IMR-90 (cell line): ENCODE measurements at regions not wholly inside any gene's neighbourhood (a gene's known extent, or its start where the extent isn't known, plus 50 kb on each side); places are given as distances from the start of the nearest gene placed in this dataset.

Experiments used
- ATAC-seq: fragments of 200-7000 bp; cut with Tn5 transposase; 2 replicates; pipeline ENCODE4 v1.9.1; 2020; ENCODE audit warnings: low read depth, mild to moderate bottlenecking, moderate library complexity
- BruUV-seq: library from RNA; stranded (reverse); fragments of 400-500 nt; replicated peaks from 2 replicates; lab custom pipeline; 2021; lab: Mats Ljungman, UMichigan
- CTCF ChIA-PET: fragments of 300-600 bp; formaldehyde crosslinking; extraction: SDS; loops from one replicate; lab custom pipeline; 2021; ENCODE audit warnings: antibody characterized with exemption; lab: Yijun Ruan, JAX
- POLR2A ChIA-PET: fragments of 300-600 bp; sonication (Branson Sonifier 250); formaldehyde crosslinking; loops from one replicate; lab custom pipeline; 2022; ENCODE audit warnings: antibody characterized with exemption; ENCODE audit not compliant: unreplicated experiment; lab: Charles Lee
- DNase-seq: peaks from one replicate; pipeline ENCODE4 v3.0.0; 2013
- H2AFZ ChIP-seq: replicated peaks from 2 replicates; pipeline ENCODE3; 2013; ENCODE audit warnings: low read length, mild to moderate bottlenecking; ENCODE audit not compliant: poor library complexity
- H2AK5ac ChIP-seq: 2 replicates; pipeline ENCODE4 v1.6.1; 2013; ENCODE audit warnings: low read depth, low read length, inconsistent platforms
- H2AK9ac ChIP-seq: replicated peaks from 2 replicates; pipeline ENCODE3; 2013; ENCODE audit warnings: mild to moderate bottlenecking, low read depth, low read length, moderate library complexity; ENCODE audit not compliant: poor library complexity
- H2BK120ac ChIP-seq: 2 replicates; pipeline ENCODE4 v1.6.1; 2013; ENCODE audit warnings: low read depth, low read length, inconsistent platforms
- H2BK15ac ChIP-seq: 3 replicates; pipeline ENCODE4 v1.6.1; 2013; ENCODE audit warnings: low read depth, low read length, inconsistent platforms
- H2BK20ac ChIP-seq: 2 replicates; pipeline ENCODE4 v1.6.1; 2013; ENCODE audit warnings: low read depth, mild to moderate bottlenecking, inconsistent platforms, low read length, moderate library complexity
- H2BK5ac ChIP-seq: 2 replicates; pipeline ENCODE4 v1.6.1; 2013; ENCODE audit warnings: mild to moderate bottlenecking, low read depth, low read length, inconsistent platforms; ENCODE audit not compliant: poor library complexity, severe bottlenecking
- H3K14ac ChIP-seq: replicated peaks from 2 replicates; pipeline ENCODE4 v1.6.1; 2013; ENCODE audit warnings: low read depth, low read length, inconsistent platforms
- H3K18ac ChIP-seq: 2 replicates; pipeline ENCODE4 v1.6.1; 2013; ENCODE audit warnings: low read depth, low read length, control low read depth
- H3K23ac ChIP-seq: 2 replicates; pipeline ENCODE4 v1.6.1; 2013; ENCODE audit warnings: low read depth, low read length, inconsistent platforms
- H3K27ac ChIP-seq: 2 replicates; pipeline ENCODE4 v1.5.1; 2013; ENCODE audit warnings: mild to moderate bottlenecking, control low read depth, low read length; ENCODE audit not compliant: insufficient read depth
- H3K27me3 ChIP-seq: 2 replicates; pipeline ENCODE4 v1.6.1; 2013; ENCODE audit warnings: low read length; ENCODE audit not compliant: control insufficient read depth, insufficient read depth
- H3K36me3 ChIP-seq: 2 replicates; pipeline ENCODE4 v1.6.1; 2013; ENCODE audit warnings: low read length, mixed read lengths; ENCODE audit not compliant: control insufficient read depth, insufficient read depth
- H3K4ac ChIP-seq: 2 replicates; pipeline ENCODE4 v1.6.1; 2013; ENCODE audit warnings: low read depth, low read length, inconsistent platforms
- H3K4me1 ChIP-seq: 2 replicates; pipeline ENCODE4 v1.6.1; 2013; ENCODE audit warnings: low read length, mixed read lengths; ENCODE audit not compliant: control insufficient read depth, insufficient read depth
- H3K4me2 ChIP-seq: 2 replicates; pipeline ENCODE4 v1.6.1; 2013; ENCODE audit warnings: low read depth, mild to moderate bottlenecking, control low read depth, low read length, moderate library complexity
- H3K4me3 ChIP-seq: 2 replicates; pipeline ENCODE4 v1.5.1; 2013; ENCODE audit warnings: low read depth, mild to moderate bottlenecking, control low read depth, low read length, moderate library complexity; ENCODE audit not compliant: insufficient read depth
- H3K56ac ChIP-seq: 2 replicates; pipeline ENCODE4 v1.6.1; 2013; ENCODE audit warnings: low read length, inconsistent platforms; ENCODE audit not compliant: insufficient read depth; ENCODE audit errors: extremely low read depth
- H3K79me1 ChIP-seq, 2 experiments: 2 replicates each; pipeline ENCODE4 v1.6.1; 2013; ENCODE audit warnings: low read length in 2 of 2, inconsistent platforms in 1 of 2, low read depth in 1 of 2
- H3K9ac ChIP-seq: 2 replicates; pipeline ENCODE4 v1.6.1; 2013; ENCODE audit warnings: low read depth, low read length, control low read depth
- H3K9me1 ChIP-seq: 2 replicates; pipeline ENCODE4 v1.6.1; 2013; ENCODE audit warnings: low read length, inconsistent platforms; ENCODE audit not compliant: insufficient read depth
- H3K9me3 ChIP-seq: 2 replicates; pipeline ENCODE4 v1.6.1; 2013; ENCODE audit warnings: low read length; ENCODE audit not compliant: control insufficient read depth, insufficient read depth
- H4K20me1 ChIP-seq: 2 replicates; pipeline ENCODE4 v1.6.1; 2013; ENCODE audit warnings: low read length, inconsistent platforms; ENCODE audit not compliant: insufficient read depth
- H4K5ac ChIP-seq: 2 replicates; pipeline ENCODE4 v1.6.1; 2013; ENCODE audit warnings: mild to moderate bottlenecking, low read depth, low read length, control low read depth
- H4K8ac ChIP-seq, 2 experiments: 2 replicates each; pipeline ENCODE4 v1.6.1; 2013; ENCODE audit warnings: low read depth in 2 of 2, low read length in 2 of 2, control low read depth in 1 of 2, inconsistent platforms in 1 of 2
- H4K91ac ChIP-seq: 2 replicates; pipeline ENCODE4 v1.6.1; 2013; ENCODE audit warnings: low read depth, low read length, inconsistent platforms; ENCODE audit not compliant: insufficient read depth
- CHD1 ChIP-seq: IDR thresholded peaks from 2 replicates; pipeline ENCODE4 v1.6.1; 2012; ENCODE audit warnings: low read depth, low read length, improper control_type of control experiment
- CTCF ChIP-seq: conservative IDR thresholded peaks from 2 replicates; pipeline ENCODE4 v1.5.1; 2012; ENCODE audit warnings: mild to moderate bottlenecking, low read depth, low read length, improper control_type of control experiment
- RFX5 ChIP-seq: IDR thresholded peaks from 2 replicates; pipeline ENCODE4 v1.8.0; 2012; ENCODE audit warnings: low read depth, mild to moderate bottlenecking, low read length, moderate library complexity
- USF2 ChIP-seq: fragments of 150-350 bp; IDR thresholded peaks from 2 replicates; pipeline ENCODE4 v1.6.1; 2017; ENCODE audit warnings: mild to moderate bottlenecking, antibody characterized with exemption, low read length, low read depth
- WGBS, 2 experiments: methylation state at CpG; one replicate each; pipeline versions ENCODE4 v1.1.5 to v1.1.7; 2013; ENCODE audit warnings: missing lambda C conversion rate in 2 of 2; ENCODE audit not compliant: insufficient read length in 1 of 2; ENCODE audit errors: extremely low coverage in 2 of 2; 5-methylcytosine and 5-hydroxymethylcytosine counted together
- dilution Hi-C: fragments of 300-500 bp; cut with HindIII; formaldehyde crosslinking; loops from one replicate; pipeline ENCODE4 v1.14.3; 2018; ENCODE audit warnings: low sequenced_read_pairs; ENCODE audit not compliant: unreplicated experiment
- in situ Hi-C: fragments of 300-500 bp; cut with MboI; formaldehyde crosslinking; loops from 3 replicates; pipeline ENCODE4 v1.14.3; 2019; ENCODE audit warnings: low sequenced_read_pairs, inconsistent platforms, mixed read lengths
- intact Hi-C: fragments of 100-400 bp; cut with micrococcal nuclease; formaldehyde crosslinking; loops from 2 replicates; pipeline ENCODE4 v1.10.0; 2022

GRCh38 chr21:35754583-35754982 lies 305.7 kb downstream of the SETD4 start:
- H2BK15ac ChIP-seq: no peak overlapping the region
- H3K4ac ChIP-seq: no peak overlapping the region
- DNase-seq (no peak), ATAC-seq (no peak)
- H2AFZ ChIP-seq: no peak overlapping the region
- no peak overlapping the region for H4K5ac ChIP-seq
- intact Hi-C loops: no loop called here
- no peak for TF ChIP-seq CHD1
- no peak for TF ChIP-seq CTCF
- TF ChIP-seq RFX5: no peak
- no peak for TF ChIP-seq USF2
- no peak overlapping the region for H3K56ac ChIP-seq
- H3K9me3 ChIP-seq: peaks cover 3% of the 10 kb centered on the region
- no peak overlapping the region for H3K4me2 ChIP-seq
- H2AK9ac ChIP-seq: no peak overlapping the region
- no TSS peak for BruUV-seq
- H2BK120ac ChIP-seq: no peak overlapping the region
- dilution Hi-C loops: no loop called here
- WGBS, 2 experiments: no CpG with 5 or more reads among the region's 2 CpGs
- CTCF ChIA-PET: no interaction called here
- H2AK5ac ChIP-seq: no peak overlapping the region
- H2BK5ac ChIP-seq: no peak overlapping the region
- no peak overlapping the region for H3K18ac ChIP-seq
- in situ Hi-C loops: no loop called here
- H4K20me1 ChIP-seq: no peaks in the 10 kb centered on the region
- no peak overlapping the region for H4K91ac ChIP-seq
- H3K4me3 ChIP-seq: no peak overlapping the region
- H3K9ac ChIP-seq: no peak overlapping the region
- H3K27ac ChIP-seq: no peak overlapping the region
- no peaks in the 10 kb centered on the region for H3K4me1 ChIP-seq
- H3K14ac ChIP-seq: no peak overlapping the region
- H3K36me3 ChIP-seq: no peaks in the 10 kb centered on the region
- no peak overlapping the region for H2BK20ac ChIP-seq
- H4K8ac ChIP-seq: no peak overlapping the region
- no peak overlapping the region for H3K23ac ChIP-seq
- no peaks in the 10 kb centered on the region for H3K79me1 ChIP-seq
- no peaks in the 10 kb centered on the region for H3K9me1 ChIP-seq
- H3K27me3 ChIP-seq: peaks cover 16% of the 10 kb centered on the region
- POLR2A ChIA-PET: no interaction called here
